Astrocyte (in vitro differentiated cells and primary cell): ENCODE measurements at regions not wholly inside any gene's neighbourhood (a gene's known extent, or its start where the extent isn't known, plus 50 kb on each side); places are given as distances from the start of the nearest gene placed in this dataset.

Experiments
- EZH2 ChIP-seq: IDR thresholded peaks from 2 replicates; pipeline ENCODE4 v1.6.1; 2012; ENCODE audit warnings: mild to moderate bottlenecking, low read length, inconsistent platforms; ENCODE audit not compliant: insufficient read depth
- TF ChIP-seq, protein P1 (sequence below): IDR thresholded peaks from 2 replicates; pipeline ENCODE4 v1.5.1; 2011; ENCODE audit warnings: low read depth, mild to moderate bottlenecking, inconsistent platforms, low read length, moderate library complexity; ENCODE audit not compliant: insufficient read depth

DNA sequence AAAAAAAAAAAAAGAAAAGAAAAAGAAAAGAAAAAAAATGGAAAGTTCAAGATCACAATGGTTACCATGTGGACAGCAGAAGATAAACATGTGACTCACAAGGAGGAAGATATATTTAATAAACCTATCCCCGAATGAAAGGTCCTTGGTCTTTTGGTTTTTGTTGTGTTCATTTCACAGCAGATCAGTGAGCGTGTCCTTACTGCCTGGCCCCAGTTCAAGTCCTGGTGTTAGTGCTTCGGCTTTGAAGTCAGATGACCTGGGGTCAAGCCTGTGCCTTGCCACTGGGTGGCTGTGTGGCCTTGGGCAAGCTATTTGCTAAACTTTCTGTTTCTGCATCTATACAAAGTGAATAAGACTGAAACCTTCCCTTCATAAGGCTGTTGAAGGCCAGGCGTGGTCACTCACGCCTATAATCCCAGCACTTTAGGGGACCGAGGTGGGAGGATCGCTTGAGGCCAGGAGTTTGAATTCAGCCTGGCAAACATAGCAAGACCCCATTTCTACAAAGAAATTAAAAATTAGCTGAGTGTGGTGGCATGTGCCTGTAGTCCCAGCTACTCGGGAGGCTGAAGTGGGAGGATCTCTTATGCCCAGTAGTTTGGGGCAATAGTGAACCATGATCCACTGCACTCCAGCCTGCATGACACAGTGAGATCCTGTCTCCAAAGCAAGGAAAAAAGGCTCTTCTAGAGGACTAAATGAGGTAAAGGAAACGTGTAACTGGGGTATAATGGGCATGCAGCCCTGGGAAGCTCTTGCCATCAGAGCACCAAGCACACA, 94.5 kb upstream of the SPATA31D4 start:
- TF ChIP-seq, protein P1, sequence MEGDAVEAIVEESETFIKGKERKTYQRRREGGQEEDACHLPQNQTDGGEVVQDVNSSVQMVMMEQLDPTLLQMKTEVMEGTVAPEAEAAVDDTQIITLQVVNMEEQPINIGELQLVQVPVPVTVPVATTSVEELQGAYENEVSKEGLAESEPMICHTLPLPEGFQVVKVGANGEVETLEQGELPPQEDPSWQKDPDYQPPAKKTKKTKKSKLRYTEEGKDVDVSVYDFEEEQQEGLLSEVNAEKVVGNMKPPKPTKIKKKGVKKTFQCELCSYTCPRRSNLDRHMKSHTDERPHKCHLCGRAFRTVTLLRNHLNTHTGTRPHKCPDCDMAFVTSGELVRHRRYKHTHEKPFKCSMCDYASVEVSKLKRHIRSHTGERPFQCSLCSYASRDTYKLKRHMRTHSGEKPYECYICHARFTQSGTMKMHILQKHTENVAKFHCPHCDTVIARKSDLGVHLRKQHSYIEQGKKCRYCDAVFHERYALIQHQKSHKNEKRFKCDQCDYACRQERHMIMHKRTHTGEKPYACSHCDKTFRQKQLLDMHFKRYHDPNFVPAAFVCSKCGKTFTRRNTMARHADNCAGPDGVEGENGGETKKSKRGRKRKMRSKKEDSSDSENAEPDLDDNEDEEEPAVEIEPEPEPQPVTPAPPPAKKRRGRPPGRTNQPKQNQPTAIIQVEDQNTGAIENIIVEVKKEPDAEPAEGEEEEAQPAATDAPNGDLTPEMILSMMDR, result no peak
- TF ChIP-seq EZH2, result no peak
